Body of pancreas (tissue), 4 donors: ENCODE measurements at regions not wholly inside any gene's neighbourhood (a gene's known extent, or its start where the extent isn't known, plus 50 kb on each side); places are given as distances from the start of the nearest gene placed in this dataset.

Source experiments
- CTCF ChIP-seq, 7 experiments: fragments of 450-650 bp in 4 of 7; fragments of 200-600 bp in 3 of 7; sonication (generic) in 3 of 7; IDR thresholded peaks; one replicate each; pipeline ENCODE4 v1.5.1; 2016 to 2019; ENCODE audit warnings: antibody characterized with exemption in 7 of 7
- POLR2A ChIP-seq, 3 donors: fragments of 450-650 bp; IDR thresholded peaks; one replicate each; pipeline ENCODE4 v1.6.1; 2016; ENCODE audit warnings: antibody characterized with exemption in 3 of 3, mild to moderate bottlenecking in 2 of 3

DNA sequence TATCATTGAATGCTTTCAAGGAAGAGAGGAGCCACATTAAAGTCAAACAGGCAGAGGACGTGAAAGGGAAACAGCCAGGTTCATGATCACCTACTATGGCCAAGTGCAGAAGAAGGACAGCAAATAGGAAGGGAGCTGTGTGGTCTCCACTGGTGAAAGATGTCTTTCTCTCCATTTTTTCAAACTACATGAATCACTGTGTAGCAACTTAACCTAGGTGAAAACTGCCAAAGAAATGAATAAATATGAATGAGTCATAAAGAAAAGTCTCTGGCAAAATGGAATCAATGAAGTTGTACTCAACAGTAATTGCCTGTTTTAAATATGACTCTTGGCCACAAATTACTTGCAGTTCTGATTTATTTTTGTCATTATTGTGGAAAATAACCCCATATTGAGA lies 452.6 kb upstream of the PKDCC start:
- TF ChIP-seq CTCF (IDR thresholded peaks at IDR 0.05) (no peak), POLR2A (IDR thresholded peaks at IDR 0.05) (no peak)
